BJ (cell line): ENCODE measurements at regions not wholly inside any gene's neighbourhood (a gene's known extent, or its start where the extent isn't known, plus 50 kb on each side); places are given as distances from the start of the nearest gene placed in this dataset.

Experiments
- CTCF ChIA-PET: fragments of 350-600 bp; formaldehyde crosslinking; extraction: SDS; loops from one replicate; lab custom pipeline; 2021; ENCODE audit warnings: antibody characterized with exemption, inconsistent platforms; lab: Yijun Ruan, JAX
- POLR2A ChIA-PET: fragments of 300-600 bp; sonication (Branson Sonifier 250); formaldehyde crosslinking; extraction: SDS; loops from one replicate; lab custom pipeline; 2021; ENCODE audit warnings: antibody characterized with exemption; lab: Charles Lee
- DNase-seq: peaks from one replicate; pipeline ENCODE4 v3.0.0-alpha.2; 2011; ENCODE audit warnings: low read depth
- H3K27me3 ChIP-seq: 2 replicates; pipeline ENCODE4 v1.6.0; 2011; ENCODE audit warnings: low read length; ENCODE audit not compliant: control insufficient read depth, insufficient read depth
- H3K36me3 ChIP-seq: 2 replicates; pipeline ENCODE4 v1.5.1; 2011; ENCODE audit warnings: low read length; ENCODE audit not compliant: control insufficient read depth, insufficient read depth
- H3K4me3 ChIP-seq: 2 replicates; pipeline ENCODE4 v1.5.1; 2011; ENCODE audit warnings: low read depth, mild to moderate bottlenecking, control low read depth, low read length
- CTCF ChIP-seq: IDR thresholded peaks from 2 replicates; pipeline ENCODE4 v1.5.1; 2011; ENCODE audit warnings: low read depth, mild to moderate bottlenecking, control low read depth, inconsistent platforms, low read length, moderate library complexity; ENCODE audit not compliant: insufficient read depth

- no peak for TF ChIP-seq CTCF
- POLR2A ChIA-PET: no interaction called here
- no peaks in the 10 kb centered on the region for H3K36me3 ChIP-seq
- H3K4me3 ChIP-seq: no peak overlapping the region
- no peaks in the 10 kb centered on the region for H3K27me3 ChIP-seq
- DNase-seq: no peak
- CTCF ChIA-PET: interaction anchor here (0.9 to 1.3 kb wide), 2 partner anchors 13 to 18 kb away, joined by 3 read pairs; no protein-coding TSS in a partner anchor
Observed at GRCh38 chr2:36146765-36147164, 208.8 kb upstream of the CRIM1 start.

- POLR2A ChIA-PET: no interaction called here
- no peaks in the 10 kb centered on the region for H3K27me3 ChIP-seq
- TF ChIP-seq CTCF: no peak
- CTCF ChIA-PET: no interaction called here
- no peak for DNase-seq
- H3K36me3 ChIP-seq: no peaks in the 10 kb centered on the region
- H3K4me3 ChIP-seq: no peak overlapping the region
Observed at GRCh38 chr2:36140391-36140790, 215.2 kb upstream of the CRIM1 start.

GRCh38 chr2:36137612-36138011 is 218.0 kb upstream of the CRIM1 start:
- H3K4me3 ChIP-seq: no peak overlapping the region
- no peak for DNase-seq
- POLR2A ChIA-PET: no interaction called here
- no peaks in the 10 kb centered on the region for H3K36me3 ChIP-seq
- H3K27me3 ChIP-seq: no peaks in the 10 kb centered on the region
- CTCF ChIA-PET: no interaction called here
- no peak for TF ChIP-seq CTCF

- DNase-seq: no peak
- Histone ChIP-seq H3K27me3 (no peaks in the 10 kb centered on the region), H3K4me3 (no peak overlapping the region), H3K36me3 (no peaks in the 10 kb centered on the region)
- CTCF ChIA-PET: interaction anchor here (0.7 to 1.1 kb wide), 2 partner anchors 9 to 12 kb away, joined by 3 read pairs; no protein-coding TSS in a partner anchor
- TF ChIP-seq CTCF: no peak
- POLR2A ChIA-PET: no interaction called here
Observed at GRCh38 chr2:36134281-36134680, 221.3 kb upstream of the CRIM1 start.

- CTCF ChIA-PET: interaction anchor here (1.6 kb wide), 1 partner anchor 19 kb away, joined by 3 read pairs; no protein-coding TSS in a partner anchor
- no peak for TF ChIP-seq CTCF
- DNase-seq: no peak
- Histone ChIP-seq H3K4me3 (no peak overlapping the region), H3K27me3 (no peaks in the 10 kb centered on the region), H3K36me3 (no peaks in the 10 kb centered on the region)
- POLR2A ChIA-PET: no interaction called here
Observed at GRCh38 chr2:36128359-36128758, 227.2 kb upstream of the CRIM1 start.
